ENCODE measurements at regions not wholly inside any gene's neighbourhood (a gene's known extent, or its start where the extent isn't known, plus 50 kb on each side); places are given as distances from the start of the nearest gene placed in this dataset.
"Not testable (repeated sequence)": the region's sequence is repeated elsewhere in the genome, so short reads cannot be mapped to it uniquely, and the experiment has no call there.

DNA sequence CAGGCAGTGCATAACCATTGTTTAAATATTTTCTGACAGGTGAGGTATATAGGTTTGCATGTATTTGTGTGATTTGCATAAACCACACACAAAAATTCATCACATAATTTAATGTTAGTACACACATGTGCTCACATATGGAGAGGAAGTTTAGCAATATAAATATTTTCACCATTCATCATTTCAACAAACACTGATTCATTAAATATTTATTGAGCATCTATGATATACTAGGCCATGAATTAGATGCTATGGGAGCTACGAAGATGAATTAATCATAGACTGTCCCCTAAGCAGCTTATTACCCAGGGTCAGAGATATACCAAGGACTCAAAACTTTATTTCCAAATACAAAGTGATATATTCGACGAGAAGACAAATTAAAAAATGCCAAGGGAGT lies 311.6 kb upstream of the PIK3C3 start:
- Histone ChIP-seq H3K9me3 (peaks cover 0 to 5% (median 0%) of the 10 kb centered on the region in 4 donors), H3K36me3 (no peaks in the 10 kb centered on the region), H3K4me1 (no peaks in the 10 kb centered on the region), H3K27ac (no peak overlapping the region), H3K27me3 (no peaks in the 10 kb centered on the region), H3K4me3 (no peak overlapping the region)
- DNase-seq (ENCODE audit: low spot score in 2 of 2) = no peak
- TF ChIP-seq POLR2A (IDR thresholded peaks at IDR 0.05) (no peak), EP300 (IDR thresholded peaks at IDR 0.05) (no peak)
- 85% methylated on average over 3 of the region's 3 CpGs for WGBS, 2 donors

DNA sequence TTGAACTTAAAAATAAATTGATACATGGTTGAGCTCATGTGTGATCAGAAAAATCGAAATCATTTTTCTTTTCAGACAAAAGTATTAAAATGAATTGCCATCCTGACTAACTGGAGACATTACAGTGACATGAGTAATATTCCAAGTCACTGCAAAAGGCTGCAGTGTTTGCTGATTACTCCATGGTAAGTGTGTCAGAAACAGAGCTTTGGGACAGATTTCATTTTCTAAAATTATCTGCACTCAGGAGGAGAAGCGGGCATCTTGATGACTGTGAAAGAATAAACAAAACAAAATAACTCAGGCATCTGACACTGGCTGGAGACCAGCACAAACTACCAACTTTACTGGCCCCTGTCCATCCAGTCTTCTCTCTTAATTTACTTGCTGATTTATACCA lies 312.3 kb upstream of the PIK3C3 start:
- Histone ChIP-seq H3K9me3 (peaks cover 0 to 5% (median 0%) of the 10 kb centered on the region in 4 donors), H3K27ac (no peak overlapping the region), H3K4me1 (no peaks in the 10 kb centered on the region), H3K36me3 (no peaks in the 10 kb centered on the region), H3K27me3 (no peaks in the 10 kb centered on the region), H3K4me3 (no peak overlapping the region)
- no peak for DNase-seq (ENCODE audit: low spot score in 2 of 2)
- 52 to 55% methylated on average over 2 of the region's 2 CpGs for WGBS, 2 donors
- TF ChIP-seq EP300 (IDR thresholded peaks at IDR 0.05) = no peak
- TF ChIP-seq, protein P1, sequence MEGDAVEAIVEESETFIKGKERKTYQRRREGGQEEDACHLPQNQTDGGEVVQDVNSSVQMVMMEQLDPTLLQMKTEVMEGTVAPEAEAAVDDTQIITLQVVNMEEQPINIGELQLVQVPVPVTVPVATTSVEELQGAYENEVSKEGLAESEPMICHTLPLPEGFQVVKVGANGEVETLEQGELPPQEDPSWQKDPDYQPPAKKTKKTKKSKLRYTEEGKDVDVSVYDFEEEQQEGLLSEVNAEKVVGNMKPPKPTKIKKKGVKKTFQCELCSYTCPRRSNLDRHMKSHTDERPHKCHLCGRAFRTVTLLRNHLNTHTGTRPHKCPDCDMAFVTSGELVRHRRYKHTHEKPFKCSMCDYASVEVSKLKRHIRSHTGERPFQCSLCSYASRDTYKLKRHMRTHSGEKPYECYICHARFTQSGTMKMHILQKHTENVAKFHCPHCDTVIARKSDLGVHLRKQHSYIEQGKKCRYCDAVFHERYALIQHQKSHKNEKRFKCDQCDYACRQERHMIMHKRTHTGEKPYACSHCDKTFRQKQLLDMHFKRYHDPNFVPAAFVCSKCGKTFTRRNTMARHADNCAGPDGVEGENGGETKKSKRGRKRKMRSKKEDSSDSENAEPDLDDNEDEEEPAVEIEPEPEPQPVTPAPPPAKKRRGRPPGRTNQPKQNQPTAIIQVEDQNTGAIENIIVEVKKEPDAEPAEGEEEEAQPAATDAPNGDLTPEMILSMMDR (IDR thresholded peaks at IDR 0.05) = no peak
- no peak for TF ChIP-seq POLR2A (IDR thresholded peaks at IDR 0.05)

GRCh38 chr18:41639218-41639617 lies 315.8 kb upstream of the PIK3C3 start:
- no peaks in the 10 kb centered on the region for H3K4me1 ChIP-seq
- H3K36me3 ChIP-seq = no peaks in the 10 kb centered on the region
- DNase-seq (ENCODE audit: low spot score in 2 of 2) = no peak
- no peak overlapping the region for H3K4me3 ChIP-seq
- no peaks in the 10 kb centered on the region for H3K9me3 ChIP-seq
- H3K27me3 ChIP-seq = no peaks in the 10 kb centered on the region
- no peak overlapping the region for H3K27ac ChIP-seq
- TF ChIP-seq, protein P1 (IDR thresholded peaks at IDR 0.05) = no peak
- no peak for TF ChIP-seq EP300 (IDR thresholded peaks at IDR 0.05)
- TF ChIP-seq POLR2A (IDR thresholded peaks at IDR 0.05) = no peak

DNA sequence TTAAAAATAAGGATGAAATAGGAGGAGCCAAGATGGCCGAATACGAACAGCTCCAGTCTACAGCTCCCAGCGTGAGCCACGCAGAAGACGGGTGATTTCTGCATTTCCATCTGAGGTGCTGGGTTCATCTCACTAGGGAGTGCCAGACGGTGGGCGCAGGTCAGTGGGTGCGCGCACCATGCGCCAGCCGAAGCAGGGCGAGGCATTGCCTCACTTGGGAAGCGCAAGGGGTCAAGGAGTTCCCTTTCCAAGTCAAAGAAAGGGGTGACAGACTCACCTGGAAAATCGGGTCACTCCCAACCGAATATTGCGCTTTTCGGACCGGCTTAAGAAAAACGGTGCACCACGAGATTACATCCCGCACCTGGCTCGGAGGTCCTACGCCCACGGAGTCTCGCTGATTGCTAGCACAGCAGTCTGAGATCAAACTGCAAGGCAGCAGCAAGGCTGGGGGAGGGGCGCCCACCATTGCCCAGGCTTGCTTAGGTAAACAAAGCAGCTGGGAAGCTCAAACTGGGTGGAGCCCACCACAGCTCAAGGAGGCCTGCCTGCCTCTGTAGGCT lies 323.2 kb upstream of the PIK3C3 start:
- not testable (repeated sequence) for DNase-seq (ENCODE audit: low spot score in 2 of 2); H3K27me3 ChIP-seq; H3K4me3 ChIP-seq; H3K9me3 ChIP-seq; H3K27ac ChIP-seq; H3K36me3 ChIP-seq; H3K4me1 ChIP-seq
- WGBS, 2 donors = 89 to 94% methylated on average over 24 to 26 of the region's 26 CpGs

DNA sequence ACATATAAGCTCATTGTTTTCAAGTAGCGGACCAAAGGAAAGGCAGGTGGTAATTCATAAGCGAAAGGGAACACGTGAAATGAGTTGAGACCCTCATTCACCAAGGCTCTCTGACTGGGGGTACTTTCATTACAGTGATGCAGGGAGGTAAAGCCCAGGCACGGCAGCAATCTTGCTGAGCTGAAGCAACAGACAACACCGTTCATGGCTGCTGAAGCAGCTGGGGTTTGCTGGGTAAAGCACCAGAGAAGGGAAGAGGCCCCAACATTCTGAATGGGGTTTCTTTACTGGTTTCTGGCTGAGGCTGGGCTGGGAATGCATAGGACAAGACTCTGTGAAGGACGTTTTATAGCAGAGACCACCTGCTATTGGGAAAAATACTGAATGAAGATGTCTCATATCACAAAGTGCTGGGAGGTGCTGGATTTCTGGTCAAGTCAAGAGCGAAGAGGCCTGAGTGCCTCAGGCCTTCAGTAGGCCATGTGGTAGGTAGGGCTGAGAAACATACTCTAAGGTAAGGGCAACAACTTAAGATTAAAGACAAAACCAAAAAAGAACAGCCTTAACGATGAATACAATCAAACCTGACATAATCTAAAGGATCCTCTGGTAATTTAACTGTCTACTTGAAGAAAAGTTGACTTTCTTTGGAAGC lies 324.7 kb upstream of the PIK3C3 start:
- H3K27ac ChIP-seq = no peak overlapping the region
- DNase-seq (ENCODE audit: low spot score in 2 of 2) = no peak
- H3K9me3 ChIP-seq = no peaks in the 10 kb centered on the region
- no peaks in the 10 kb centered on the region for H3K27me3 ChIP-seq
- no peak overlapping the region for H3K4me3 ChIP-seq
- no peaks in the 10 kb centered on the region for H3K36me3 ChIP-seq
- no peaks in the 10 kb centered on the region for H3K4me1 ChIP-seq
- TF ChIP-seq POLR2A (IDR thresholded peaks at IDR 0.05) (no peak), EP300 (IDR thresholded peaks at IDR 0.05) (no peak)
- TF ChIP-seq, protein P1 (IDR thresholded peaks at IDR 0.05) = no peak
- 85 to 90% methylated on average over 8 of the region's 8 CpGs for WGBS, 2 donors

DNA sequence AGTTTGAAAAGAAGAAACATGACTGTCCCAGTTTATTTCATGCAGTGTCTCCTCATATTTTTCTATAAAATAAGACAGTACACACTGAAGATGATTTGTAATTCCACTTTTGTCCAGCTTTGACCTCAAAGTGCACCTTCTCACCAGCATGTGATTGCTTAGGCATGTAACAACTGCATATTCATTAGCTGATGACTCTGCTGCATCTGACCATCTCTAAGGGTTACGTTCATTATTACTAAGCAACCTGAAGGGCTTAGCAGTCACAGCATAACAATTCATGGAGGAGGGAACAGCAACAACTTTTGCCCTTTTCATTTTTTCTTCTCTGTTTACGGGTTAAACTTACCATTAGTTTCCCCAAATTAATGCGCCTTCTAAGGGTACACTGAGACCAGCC lies 330.6 kb upstream of the PIK3C3 start:
- Histone ChIP-seq H3K27ac (no peak overlapping the region), H3K36me3 (no peaks in the 10 kb centered on the region), H3K9me3 (no peaks in the 10 kb centered on the region), H3K4me3 (no peak overlapping the region), H3K4me1 (no peaks in the 10 kb centered on the region), H3K27me3 (no peaks in the 10 kb centered on the region)
- TF ChIP-seq, protein P1 (IDR thresholded peaks at IDR 0.05) = no peak
- TF ChIP-seq EP300 (IDR thresholded peaks at IDR 0.05) (no peak), POLR2A (IDR thresholded peaks at IDR 0.05) (no peak)
- WGBS, 2 donors = 86 to 92% methylated on average over 3 of the region's 3 CpGs
- no peak for DNase-seq (ENCODE audit: low spot score in 2 of 2)
